ENCODE measurements at regions not wholly inside any gene's neighbourhood (a gene's known extent, or its start where the extent isn't known, plus 50 kb on each side); places are given as distances from the start of the nearest gene placed in this dataset.

- no peak overlapping the region for H3K4me3 ChIP-seq
These were observed 120.1 kb upstream of the UBE2E1 start for GRCh38 chr3:23685541-23686258.

GRCh38 chr3:23686519-23686918 is 119.2 kb upstream of the UBE2E1 start:
- TF ChIP-seq, protein P1, sequence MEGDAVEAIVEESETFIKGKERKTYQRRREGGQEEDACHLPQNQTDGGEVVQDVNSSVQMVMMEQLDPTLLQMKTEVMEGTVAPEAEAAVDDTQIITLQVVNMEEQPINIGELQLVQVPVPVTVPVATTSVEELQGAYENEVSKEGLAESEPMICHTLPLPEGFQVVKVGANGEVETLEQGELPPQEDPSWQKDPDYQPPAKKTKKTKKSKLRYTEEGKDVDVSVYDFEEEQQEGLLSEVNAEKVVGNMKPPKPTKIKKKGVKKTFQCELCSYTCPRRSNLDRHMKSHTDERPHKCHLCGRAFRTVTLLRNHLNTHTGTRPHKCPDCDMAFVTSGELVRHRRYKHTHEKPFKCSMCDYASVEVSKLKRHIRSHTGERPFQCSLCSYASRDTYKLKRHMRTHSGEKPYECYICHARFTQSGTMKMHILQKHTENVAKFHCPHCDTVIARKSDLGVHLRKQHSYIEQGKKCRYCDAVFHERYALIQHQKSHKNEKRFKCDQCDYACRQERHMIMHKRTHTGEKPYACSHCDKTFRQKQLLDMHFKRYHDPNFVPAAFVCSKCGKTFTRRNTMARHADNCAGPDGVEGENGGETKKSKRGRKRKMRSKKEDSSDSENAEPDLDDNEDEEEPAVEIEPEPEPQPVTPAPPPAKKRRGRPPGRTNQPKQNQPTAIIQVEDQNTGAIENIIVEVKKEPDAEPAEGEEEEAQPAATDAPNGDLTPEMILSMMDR (IDR thresholded peaks at IDR 0.05; ENCODE audit: borderline replicate concordance) = no peak
- no peak for DNase-seq
- no peak overlapping the region for H3K27ac ChIP-seq (replicated peaks)
- no peak overlapping the region for H3K4me3 ChIP-seq
- peaks cover 12% of the 10 kb centered on the region for H3K9me3 ChIP-seq (replicated peaks)
- intact Hi-C loops (cut with micrococcal nuclease) = no loop called here
- peaks cover 14% of the 10 kb centered on the region for H3K4me1 ChIP-seq
- no peaks in the 10 kb centered on the region for H3K36me3 ChIP-seq
- no peaks in the 10 kb centered on the region for H3K27me3 ChIP-seq (ENCODE audit: low read depth)

More at GRCh38 chr3:23685541-23686258, 120.1 kb upstream of the UBE2E1 start:
- Histone ChIP-seq H3K4me1 (peaks cover 14% of the 10 kb centered on the region), H3K9me3 (replicated peaks) (peaks cover 12% of the 10 kb centered on the region), H3K27me3 (ENCODE audit: low read depth) (no peaks in the 10 kb centered on the region), H3K36me3 (no peaks in the 10 kb centered on the region), H3K27ac (replicated peaks) (no peak overlapping the region)
- intact Hi-C loops (cut with micrococcal nuclease) = no loop called here
- DNase-seq = peak; percentile 32
- TF ChIP-seq, protein P1 (IDR thresholded peaks at IDR 0.05; ENCODE audit: borderline replicate concordance) = no peak

GRCh38 chr3:23691357-23691895 is 114.3 kb upstream of the UBE2E1 start:
- Histone ChIP-seq H3K4me3 (no peak overlapping the region), H3K4me1 (peaks cover 4% of the 10 kb centered on the region), H3K27ac (replicated peaks) (no peak overlapping the region), H3K36me3 (no peaks in the 10 kb centered on the region), H3K9me3 (replicated peaks) (peaks cover 12% of the 10 kb centered on the region), H3K27me3 (ENCODE audit: low read depth) (no peaks in the 10 kb centered on the region)
- DNase-seq = no peak
- TF ChIP-seq, protein P1 (IDR thresholded peaks at IDR 0.05; ENCODE audit: borderline replicate concordance) = no peak
- intact Hi-C loops (cut with micrococcal nuclease) = no loop called here

- Histone ChIP-seq H3K27me3 (ENCODE audit: low read depth) (no peaks in the 10 kb centered on the region), H3K36me3 (no peaks in the 10 kb centered on the region), H3K27ac (replicated peaks) (no peak overlapping the region), H3K4me3 (no peak overlapping the region), H3K4me1 (no peaks in the 10 kb centered on the region), H3K9me3 (replicated peaks) (no peaks in the 10 kb centered on the region)
- intact Hi-C loops (cut with micrococcal nuclease) = no loop called here
- TF ChIP-seq, protein P1 (IDR thresholded peaks at IDR 0.05; ENCODE audit: borderline replicate concordance) = no peak
- DNase-seq = no peak
These were observed 108.9 kb upstream of the UBE2E1 start for GRCh38 chr3:23696842-23697241.

DNA sequence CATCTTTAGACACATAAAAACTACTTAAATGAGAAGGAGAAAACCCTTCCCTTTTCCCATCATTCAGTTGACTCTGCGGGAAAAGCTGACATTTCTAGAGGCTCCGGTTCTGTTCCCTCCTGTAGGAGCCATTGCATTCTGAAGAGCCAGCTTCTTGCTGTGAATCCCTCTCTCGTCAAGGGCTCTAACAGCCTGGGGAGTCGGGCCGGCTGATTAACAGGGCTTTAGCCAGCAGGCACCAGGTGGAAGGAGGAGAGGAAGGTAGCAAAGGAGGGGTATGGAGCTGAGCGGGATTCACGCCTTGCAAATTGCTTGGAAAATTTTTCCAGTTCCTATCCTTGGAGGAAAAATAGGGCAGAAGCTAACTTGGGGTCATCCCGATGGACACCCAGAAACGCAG is 108.3 kb upstream of the UBE2E1 start:
- DNase-seq = no peak
- H3K27ac ChIP-seq (replicated peaks) = no peak overlapping the region
- H3K36me3 ChIP-seq = no peaks in the 10 kb centered on the region
- no peaks in the 10 kb centered on the region for H3K27me3 ChIP-seq (ENCODE audit: low read depth)
- H3K4me3 ChIP-seq = no peak overlapping the region
- no peaks in the 10 kb centered on the region for H3K9me3 ChIP-seq (replicated peaks)
- no peaks in the 10 kb centered on the region for H3K4me1 ChIP-seq
- TF ChIP-seq, protein P1 (IDR thresholded peaks at IDR 0.05; ENCODE audit: borderline replicate concordance) = no peak
- intact Hi-C loops (cut with micrococcal nuclease) = no loop called here
